ENCODE measurements at regions not wholly inside any gene's neighbourhood (a gene's known extent, or its start where the extent isn't known, plus 50 kb on each side); places are given as distances from the start of the nearest gene placed in this dataset.
"Not testable (repeated sequence)": the region's sequence is repeated elsewhere in the genome, so short reads cannot be mapped to it uniquely, and the experiment has no call there.

GRCh38 chr7:17440025-17440784 is 141.8 kb downstream of the AHR start:
- not testable (repeated sequence) for DNase-seq

- no peak for DNase-seq
These were observed 142.4 kb downstream of the AHR start for GRCh38 chr7:17440831-17441230.

GRCh38 chr7:17441557-17441956 is 143.1 kb downstream of the AHR start:
- DNase-seq: no peak

GRCh38 chr7:17444151-17444550 is 145.7 kb downstream of the AHR start:
- DNase-seq: no peak

GRCh38 chr7:17444673-17445072 is 146.2 kb downstream of the AHR start:
- DNase-seq: no peak

GRCh38 chr7:17446340-17446739 is 147.9 kb downstream of the AHR start:
- DNase-seq: no peak

GRCh38 chr7:17447728-17448478 is 149.5 kb downstream of the AHR start:
- no peak for DNase-seq

- DNase-seq: no peak
These were observed 150.3 kb downstream of the AHR start for GRCh38 chr7:17448479-17449423.

GRCh38 chr7:17456541-17456940 is 158.1 kb downstream of the AHR start:
- DNase-seq: no peak

GRCh38 chr7:17460001-17460400 is 161.5 kb downstream of the AHR start:
- no peak for DNase-seq

GRCh38 chr7:17460665-17461064 is 162.2 kb downstream of the AHR start:
- no peak for DNase-seq

- no peak for DNase-seq
These were observed 163.7 kb downstream of the AHR start for GRCh38 chr7:17462131-17462631.

GRCh38 chr7:17463511-17464085 is 165.1 kb downstream of the AHR start:
- DNase-seq: no peak

GRCh38 chr7:17466216-17466615 is 167.8 kb downstream of the AHR start:
- DNase-seq: no peak

- DNase-seq: no peak
These were observed 169.0 kb downstream of the AHR start for GRCh38 chr7:17467386-17467945.

GRCh38 chr7:17471325-17471724 is 172.9 kb downstream of the AHR start:
- DNase-seq: no peak

GRCh38 chr7:17472518-17472917 is 174.1 kb downstream of the AHR start:
- DNase-seq: no peak

- DNase-seq: no peak
These were observed 174.5 kb downstream of the AHR start for GRCh38 chr7:17472939-17473338.

GRCh38 chr7:17474724-17475344 is 176.4 kb downstream of the AHR start:
- no peak for DNase-seq

- DNase-seq: no peak
These were observed 178.7 kb downstream of the AHR start for GRCh38 chr7:17477182-17477581.

GRCh38 chr7:17481118-17481517 is 182.7 kb downstream of the AHR start:
- no peak for DNase-seq

- DNase-seq: no peak
These were observed 186.9 kb downstream of the AHR start for GRCh38 chr7:17485368-17485767.

Measured in NCI-H1048 (cell line).